ENCODE measurements at regions not wholly inside any gene's neighbourhood (a gene's known extent, or its start where the extent isn't known, plus 50 kb on each side); places are given as distances from the start of the nearest gene placed in this dataset.

DNA sequence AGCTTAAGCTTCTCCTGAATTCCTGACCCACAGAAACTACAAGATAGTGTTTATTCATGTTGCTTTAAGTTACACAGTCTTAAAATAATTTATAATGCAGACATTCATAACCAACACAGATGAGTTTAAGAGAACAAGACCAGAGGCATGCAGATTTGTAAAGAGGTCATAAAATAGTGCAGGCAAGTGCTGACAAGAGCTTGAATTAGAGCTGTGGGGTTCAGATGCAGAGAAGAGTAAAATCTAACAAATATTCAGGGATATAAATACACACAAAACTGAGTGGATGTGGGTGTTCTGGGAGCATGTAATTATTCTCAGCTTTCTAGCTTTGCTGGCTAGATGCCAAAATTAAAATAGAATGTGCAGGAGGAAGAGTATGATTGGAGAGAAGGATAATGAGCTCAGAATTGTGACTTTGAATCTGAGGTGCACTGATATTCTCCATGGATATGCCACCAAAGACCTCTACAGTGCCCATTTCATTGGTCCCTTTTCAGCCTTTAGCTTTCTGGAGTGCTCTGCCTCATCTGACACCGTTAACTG lies 291.9 kb upstream of the SGK1 start:
- no peak overlapping the region for H3K4me3 ChIP-seq (ENCODE audit: extremely low read depth, insufficient read depth, low read length, poor library complexity, severe bottlenecking)
- no peaks in the 10 kb centered on the region for H3K36me3 ChIP-seq (ENCODE audit: control insufficient read depth, insufficient read depth, low read length)
- no peaks in the 10 kb centered on the region for H3K9me3 ChIP-seq (ENCODE audit: control insufficient read depth, low read length)
- H3K4me1 ChIP-seq (ENCODE audit: control insufficient read depth, insufficient read depth, low read length, poor library complexity, severe bottlenecking), result no peaks in the 10 kb centered on the region
- 89 to 94% methylated on average over 1 of the region's 1 CpG for WGBS, 2 experiments (ENCODE audit: insufficient coverage in 2 of 2)
- H3K27ac ChIP-seq (ENCODE audit: low read depth, low read length, severe bottlenecking), result no peak overlapping the region

GRCh38 chr6:134607411-134607810 lies 289.5 kb upstream of the SGK1 start:
- Histone ChIP-seq H3K36me3 (ENCODE audit: control insufficient read depth, insufficient read depth, low read length) (no peaks in the 10 kb centered on the region), H3K4me1 (ENCODE audit: control insufficient read depth, insufficient read depth, low read length, poor library complexity, severe bottlenecking) (no peaks in the 10 kb centered on the region), H3K9me3 (ENCODE audit: control insufficient read depth, low read length) (no peaks in the 10 kb centered on the region), H3K4me3 (ENCODE audit: extremely low read depth, insufficient read depth, low read length, poor library complexity, severe bottlenecking) (no peak overlapping the region), H3K27ac (ENCODE audit: low read depth, low read length, severe bottlenecking) (no peak overlapping the region)
- 57 to 83% methylated on average over 1 of the region's 1 CpG for WGBS, 2 experiments (ENCODE audit: insufficient coverage in 2 of 2)

DNA sequence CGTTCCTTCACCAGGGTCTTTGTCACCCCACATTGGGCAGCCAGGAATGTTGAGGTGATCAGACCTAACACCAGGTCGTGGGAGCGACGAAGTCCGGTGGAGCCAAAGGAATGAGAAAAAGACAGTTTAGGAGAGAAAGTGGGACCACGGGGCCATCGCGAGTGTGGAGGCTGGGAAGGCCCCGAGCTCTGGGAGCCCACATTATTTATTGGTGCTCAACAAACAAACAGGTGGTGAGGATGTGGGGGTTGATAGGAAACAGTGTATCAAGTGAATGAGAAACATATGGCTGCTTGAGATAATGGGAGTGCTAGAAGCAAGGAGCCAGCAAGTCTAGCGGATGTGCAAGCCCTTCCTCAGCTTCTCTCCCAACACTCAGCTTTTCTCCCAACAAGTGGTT lies 287.1 kb upstream of the SGK1 start:
- Histone ChIP-seq H3K36me3 (ENCODE audit: control insufficient read depth, insufficient read depth, low read length) (no peaks in the 10 kb centered on the region), H3K4me3 (ENCODE audit: extremely low read depth, insufficient read depth, low read length, poor library complexity, severe bottlenecking) (no peak overlapping the region), H3K4me1 (ENCODE audit: control insufficient read depth, insufficient read depth, low read length, poor library complexity, severe bottlenecking) (no peaks in the 10 kb centered on the region), H3K9me3 (ENCODE audit: control insufficient read depth, low read length) (no peaks in the 10 kb centered on the region), H3K27ac (ENCODE audit: low read depth, low read length, severe bottlenecking) (no peak overlapping the region)
- 90 to 91% methylated on average over 5 to 9 of the region's 10 CpGs for WGBS, 2 experiments (ENCODE audit: insufficient coverage in 2 of 2)

GRCh38 chr6:134604014-134604676 lies 286.2 kb upstream of the SGK1 start:
- WGBS, 2 experiments (ENCODE audit: insufficient coverage in 2 of 2), result 90 to 93% methylated on average over 11 to 16 of the region's 20 CpGs
- Histone ChIP-seq H3K9me3 (ENCODE audit: control insufficient read depth, low read length) (no peaks in the 10 kb centered on the region), H3K27ac (ENCODE audit: low read depth, low read length, severe bottlenecking) (no peak overlapping the region), H3K36me3 (ENCODE audit: control insufficient read depth, insufficient read depth, low read length) (no peaks in the 10 kb centered on the region), H3K4me3 (ENCODE audit: extremely low read depth, insufficient read depth, low read length, poor library complexity, severe bottlenecking) (no peak overlapping the region), H3K4me1 (ENCODE audit: control insufficient read depth, insufficient read depth, low read length, poor library complexity, severe bottlenecking) (no peaks in the 10 kb centered on the region)

GRCh38 chr6:134603561-134603960 lies 285.6 kb upstream of the SGK1 start:
- Histone ChIP-seq H3K4me3 (ENCODE audit: extremely low read depth, insufficient read depth, low read length, poor library complexity, severe bottlenecking) (no peak overlapping the region), H3K9me3 (ENCODE audit: control insufficient read depth, low read length) (no peaks in the 10 kb centered on the region), H3K27ac (ENCODE audit: low read depth, low read length, severe bottlenecking) (no peak overlapping the region), H3K4me1 (ENCODE audit: control insufficient read depth, insufficient read depth, low read length, poor library complexity, severe bottlenecking) (no peaks in the 10 kb centered on the region), H3K36me3 (ENCODE audit: control insufficient read depth, insufficient read depth, low read length) (no peaks in the 10 kb centered on the region)
- WGBS, 2 experiments (ENCODE audit: insufficient coverage in 2 of 2), result 93 to 100% methylated on average over 2 to 4 of the region's 4 CpGs

DNA sequence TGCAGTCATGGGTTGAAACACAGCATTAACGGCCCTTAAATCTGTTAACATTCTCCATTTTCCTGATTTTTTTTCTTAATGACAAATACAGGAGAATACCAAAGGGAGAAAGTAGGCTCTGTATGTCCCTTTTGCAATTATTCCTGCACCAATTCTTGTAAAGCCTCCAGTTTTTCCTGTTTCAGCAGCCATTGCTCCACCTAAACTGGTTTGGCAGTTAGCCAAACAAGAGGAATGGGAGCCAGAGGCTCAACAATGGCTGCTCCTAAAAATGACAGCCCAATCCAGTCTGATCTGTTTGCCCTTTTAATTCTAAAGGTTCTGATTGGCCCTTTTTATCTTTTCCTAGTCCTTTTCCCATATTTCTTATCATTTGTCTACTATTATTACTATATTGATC lies 284.2 kb upstream of the SGK1 start:
- no peak overlapping the region for H3K27ac ChIP-seq (ENCODE audit: low read depth, low read length, severe bottlenecking)
- no peaks in the 10 kb centered on the region for H3K9me3 ChIP-seq (ENCODE audit: control insufficient read depth, low read length)
- no peaks in the 10 kb centered on the region for H3K4me1 ChIP-seq (ENCODE audit: control insufficient read depth, insufficient read depth, low read length, poor library complexity, severe bottlenecking)
- no CpG with 5 or more reads among the region's 1 CpG for WGBS, 2 experiments (ENCODE audit: insufficient coverage in 2 of 2)
- no peaks in the 10 kb centered on the region for H3K36me3 ChIP-seq (ENCODE audit: control insufficient read depth, insufficient read depth, low read length)
- H3K4me3 ChIP-seq (ENCODE audit: extremely low read depth, insufficient read depth, low read length, poor library complexity, severe bottlenecking), result no peak overlapping the region

DNA sequence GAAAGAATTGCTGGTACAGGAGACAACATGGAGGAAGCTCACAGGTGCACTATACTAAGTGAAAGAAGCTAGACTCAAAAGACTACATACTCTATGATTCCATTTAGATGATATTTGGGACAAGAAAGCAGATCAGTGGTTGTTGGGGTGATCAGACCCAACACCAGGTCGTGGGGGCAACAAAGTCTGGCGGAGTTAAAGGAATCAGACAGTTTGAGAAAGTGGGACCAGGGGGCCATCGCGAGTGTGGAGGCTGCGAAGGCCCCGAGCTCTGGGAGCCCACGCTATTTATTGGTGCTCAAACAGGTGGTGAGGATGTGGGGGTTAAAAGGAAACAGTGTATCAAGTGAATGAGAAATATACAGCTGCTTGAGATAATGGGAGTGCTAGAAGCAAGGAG lies 282.8 kb upstream of the SGK1 start:
- H3K4me3 ChIP-seq (ENCODE audit: extremely low read depth, insufficient read depth, low read length, poor library complexity, severe bottlenecking), result no peak overlapping the region
- H3K27ac ChIP-seq (ENCODE audit: low read depth, low read length, severe bottlenecking), result no peak overlapping the region
- 70 to 75% methylated on average over 3 to 7 of the region's 7 CpGs for WGBS, 2 experiments (ENCODE audit: insufficient coverage in 2 of 2)
- no peaks in the 10 kb centered on the region for H3K4me1 ChIP-seq (ENCODE audit: control insufficient read depth, insufficient read depth, low read length, poor library complexity, severe bottlenecking)
- no peaks in the 10 kb centered on the region for H3K36me3 ChIP-seq (ENCODE audit: control insufficient read depth, insufficient read depth, low read length)
- no peaks in the 10 kb centered on the region for H3K9me3 ChIP-seq (ENCODE audit: control insufficient read depth, low read length)

DNA sequence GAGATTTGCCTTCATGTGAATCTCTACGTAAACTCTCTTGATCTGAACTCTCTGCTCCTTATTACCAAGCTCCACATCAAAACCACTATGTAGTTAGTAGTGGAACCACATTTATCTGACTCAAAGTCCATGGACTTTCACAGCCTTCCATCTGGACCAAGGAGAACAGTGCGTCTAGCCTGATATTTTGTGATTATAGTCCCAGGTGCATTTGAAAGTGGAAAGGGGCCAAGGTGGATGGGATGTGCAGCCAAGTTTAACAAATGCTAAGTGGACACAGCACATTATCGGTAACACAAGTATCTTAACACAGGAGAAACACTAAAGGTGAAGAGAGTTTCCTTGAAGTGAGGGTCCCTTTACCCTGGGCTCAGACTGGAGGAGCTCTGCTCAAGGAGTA lies 281.2 kb upstream of the SGK1 start:
- H3K4me1 ChIP-seq (ENCODE audit: control insufficient read depth, insufficient read depth, low read length, poor library complexity, severe bottlenecking), result no peaks in the 10 kb centered on the region
- no peaks in the 10 kb centered on the region for H3K36me3 ChIP-seq (ENCODE audit: control insufficient read depth, insufficient read depth, low read length)
- H3K9me3 ChIP-seq (ENCODE audit: control insufficient read depth, low read length), result no peaks in the 10 kb centered on the region
- 93% methylated on average over 2 of the region's 3 CpGs; no CpG with 5 or more reads in 1 of the 2 experiments for WGBS, 2 experiments (ENCODE audit: insufficient coverage in 2 of 2)
- H3K4me3 ChIP-seq (ENCODE audit: extremely low read depth, insufficient read depth, low read length, poor library complexity, severe bottlenecking), result no peak overlapping the region
- H3K27ac ChIP-seq (ENCODE audit: low read depth, low read length, severe bottlenecking), result no peak overlapping the region

GRCh38 chr6:134596191-134596590 lies 278.3 kb upstream of the SGK1 start:
- no peak overlapping the region for H3K4me3 ChIP-seq (ENCODE audit: extremely low read depth, insufficient read depth, low read length, poor library complexity, severe bottlenecking)
- no peaks in the 10 kb centered on the region for H3K9me3 ChIP-seq (ENCODE audit: control insufficient read depth, low read length)
- H3K27ac ChIP-seq (ENCODE audit: low read depth, low read length, severe bottlenecking), result no peak overlapping the region
- WGBS, 2 experiments (ENCODE audit: insufficient coverage in 2 of 2), result no CpG with 5 or more reads among the region's 1 CpG
- no peaks in the 10 kb centered on the region for H3K36me3 ChIP-seq (ENCODE audit: control insufficient read depth, insufficient read depth, low read length)
- H3K4me1 ChIP-seq (ENCODE audit: control insufficient read depth, insufficient read depth, low read length, poor library complexity, severe bottlenecking), result no peaks in the 10 kb centered on the region

- no peaks in the 10 kb centered on the region for H3K9me3 ChIP-seq (ENCODE audit: control insufficient read depth, low read length)
- H3K36me3 ChIP-seq (ENCODE audit: control insufficient read depth, insufficient read depth, low read length), result no peaks in the 10 kb centered on the region
- peaks cover 6% of the 10 kb centered on the region for H3K4me1 ChIP-seq (ENCODE audit: control insufficient read depth, insufficient read depth, low read length, poor library complexity, severe bottlenecking)
- H3K4me3 ChIP-seq (ENCODE audit: extremely low read depth, insufficient read depth, low read length, poor library complexity, severe bottlenecking), result no peak overlapping the region
- no peak overlapping the region for H3K27ac ChIP-seq (ENCODE audit: low read depth, low read length, severe bottlenecking)
- 86% methylated on average over 1 of the region's 1 CpG; no CpG with 5 or more reads in 1 of the 2 experiments for WGBS, 2 experiments (ENCODE audit: insufficient coverage in 2 of 2)
Measured at GRCh38 chr6:134594881-134595280, 277.0 kb upstream of the SGK1 start.

DNA sequence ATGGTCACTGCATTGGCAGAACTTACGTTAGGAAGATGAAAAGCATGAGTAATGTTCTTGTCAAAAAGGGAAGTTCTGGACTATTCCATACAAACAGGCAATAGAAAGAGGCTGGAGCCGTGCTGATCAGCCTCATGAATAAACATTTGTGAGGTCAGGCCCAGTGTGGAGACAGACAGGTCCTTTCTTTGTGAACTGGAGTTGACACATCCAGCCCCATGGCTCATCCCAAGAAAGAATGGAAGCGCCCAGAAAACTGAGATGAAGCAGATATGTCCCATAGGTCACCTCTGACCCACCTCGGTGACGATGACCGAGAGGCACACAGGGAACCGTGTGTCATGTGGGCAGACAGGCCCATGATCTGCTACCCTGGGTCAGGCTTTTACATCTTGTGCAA lies 276.0 kb upstream of the SGK1 start:
- no peak overlapping the region for H3K4me3 ChIP-seq (ENCODE audit: extremely low read depth, insufficient read depth, low read length, poor library complexity, severe bottlenecking)
- no peaks in the 10 kb centered on the region for H3K9me3 ChIP-seq (ENCODE audit: control insufficient read depth, low read length)
- 84 to 86% methylated on average over 6 of the region's 7 CpGs for WGBS, 2 experiments (ENCODE audit: insufficient coverage in 2 of 2)
- no peak overlapping the region for H3K27ac ChIP-seq (ENCODE audit: low read depth, low read length, severe bottlenecking)
- H3K4me1 ChIP-seq (ENCODE audit: control insufficient read depth, insufficient read depth, low read length, poor library complexity, severe bottlenecking), result peaks cover 6% of the 10 kb centered on the region
- no peaks in the 10 kb centered on the region for H3K36me3 ChIP-seq (ENCODE audit: control insufficient read depth, insufficient read depth, low read length)

Measured in mesodermal cell (in vitro differentiated cells).